Endodermal cell (in vitro differentiated cells): ENCODE measurements at regions not wholly inside any gene's neighbourhood (a gene's known extent, or its start where the extent isn't known, plus 50 kb on each side); places are given as distances from the start of the nearest gene placed in this dataset.

Experiments used
- DNase-seq: peaks from one replicate; pipeline ENCODE4 v3.0.0-alpha.2; 2017
- H3K27ac ChIP-seq: 2 replicates; pipeline ENCODE4 v1.5.1; 2013; ENCODE audit warnings: mild to moderate bottlenecking, low read depth, low read length, moderate library complexity
- H3K27me3 ChIP-seq: 2 replicates; pipeline ENCODE4 v1.6.1; 2013; ENCODE audit warnings: mild to moderate bottlenecking, low read length, moderate library complexity; ENCODE audit not compliant: insufficient read depth, control insufficient read depth, poor library complexity, severe bottlenecking
- H3K36me3 ChIP-seq: 2 replicates; pipeline ENCODE4 v1.7.0; 2013; ENCODE audit warnings: mild to moderate bottlenecking, low read length, moderate library complexity; ENCODE audit not compliant: control insufficient read depth, insufficient read depth
- H3K4me1 ChIP-seq: one replicate; pipeline ENCODE4 v1.7.0; 2013; ENCODE audit warnings: low read length; ENCODE audit not compliant: control insufficient read depth, insufficient read depth
- H3K4me3 ChIP-seq: 2 replicates; pipeline ENCODE4 v1.5.1; 2013; ENCODE audit warnings: mild to moderate bottlenecking, low read length, moderate library complexity
- H3K9ac ChIP-seq: 2 replicates; pipeline ENCODE4 v1.6.1; 2013; ENCODE audit warnings: mild to moderate bottlenecking, low read length, moderate library complexity; ENCODE audit not compliant: poor library complexity, severe bottlenecking; ENCODE audit errors: extremely low read depth
- H3K9me3 ChIP-seq: 2 replicates; pipeline ENCODE4 v1.6.1; 2013; ENCODE audit warnings: mild to moderate bottlenecking, low read length, moderate library complexity; ENCODE audit not compliant: control insufficient read depth
- H3K27ac Mint-ChIP-seq: 2 replicates; pipeline ENCODE4 v1.8.0; 2020; ENCODE audit warnings: mixed read lengths
- H3K27me3 Mint-ChIP-seq: 2 replicates; pipeline ENCODE4 v1.8.0; 2021; ENCODE audit warnings: mild to moderate bottlenecking, mixed read lengths; ENCODE audit not compliant: insufficient read depth
- H3K36me3 Mint-ChIP-seq: 2 replicates; pipeline ENCODE4 v1.8.0; 2020; ENCODE audit warnings: low read depth, mixed read lengths
- H3K4me1 Mint-ChIP-seq: 2 replicates; pipeline ENCODE4 v1.8.0; 2020; ENCODE audit warnings: mixed read lengths
- H3K4me3 Mint-ChIP-seq: 2 replicates; pipeline ENCODE4 v1.8.0; 2020; ENCODE audit warnings: mild to moderate bottlenecking, moderate library complexity, mixed read lengths
- H3K9me3 Mint-ChIP-seq: 2 replicates; pipeline ENCODE4 v1.8.0; 2020; ENCODE audit warnings: mild to moderate bottlenecking, mixed read lengths
- WGBS, 2 experiments: methylation state at CpG; one replicate each; pipeline versions ENCODE4 v1.1.5 to v1.1.7; 2013; ENCODE audit warnings: missing lambda C conversion rate in 2 of 2, mixed read lengths in 1 of 2; ENCODE audit not compliant: insufficient coverage in 1 of 2, insufficient read length in 1 of 2; 5-methylcytosine and 5-hydroxymethylcytosine counted together
- TF ChIP-seq, protein P1 (sequence below): fragments of 200-600 bp; sonication (generic); conservative IDR thresholded peaks from 2 replicates; pipeline ENCODE4 v1.5.0; 2021; ENCODE audit warnings: antibody characterized with exemption, mild to moderate bottlenecking

DNA sequence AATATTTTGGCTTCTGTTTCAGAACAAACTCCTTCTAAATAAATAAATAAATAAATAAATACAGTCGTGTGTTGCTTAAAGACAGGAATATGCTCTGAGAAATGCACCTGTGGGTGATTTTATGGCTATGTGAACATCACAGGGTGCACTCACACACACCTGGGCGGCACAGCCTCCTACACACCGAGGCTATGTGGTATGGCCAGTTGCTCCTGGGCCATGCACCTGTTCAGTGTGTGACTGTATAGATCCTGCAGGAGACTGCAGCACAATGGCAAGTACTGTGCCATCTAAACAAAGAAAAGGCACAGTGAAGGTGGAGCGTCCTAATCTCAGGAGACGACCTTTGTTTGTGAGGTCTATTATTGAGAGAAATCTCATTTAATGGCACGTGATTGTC lies 1281.1 kb downstream of the TBC1D22A start:
- no peak overlapping the region for H3K4me3 ChIP-seq
- H3K9me3 ChIP-seq = no peaks in the 10 kb centered on the region
- WGBS, 2 experiments = 87 to 89% methylated on average over 3 to 6 of the region's 6 CpGs
- H3K27ac ChIP-seq = no peak overlapping the region
- no peak overlapping the region for H3K9ac ChIP-seq
- no peak for DNase-seq
- H3K36me3 ChIP-seq = no peaks in the 10 kb centered on the region
- H3K36me3 Mint-ChIP-seq = no peaks in the 10 kb centered on the region
- H3K27me3 ChIP-seq = no peaks in the 10 kb centered on the region
- no peaks in the 10 kb centered on the region for H3K27me3 Mint-ChIP-seq
- no peaks in the 10 kb centered on the region for H3K4me1 ChIP-seq
- H3K27ac Mint-ChIP-seq = no peak overlapping the region
- H3K4me1 Mint-ChIP-seq = no peaks in the 10 kb centered on the region
- TF ChIP-seq, protein P1, sequence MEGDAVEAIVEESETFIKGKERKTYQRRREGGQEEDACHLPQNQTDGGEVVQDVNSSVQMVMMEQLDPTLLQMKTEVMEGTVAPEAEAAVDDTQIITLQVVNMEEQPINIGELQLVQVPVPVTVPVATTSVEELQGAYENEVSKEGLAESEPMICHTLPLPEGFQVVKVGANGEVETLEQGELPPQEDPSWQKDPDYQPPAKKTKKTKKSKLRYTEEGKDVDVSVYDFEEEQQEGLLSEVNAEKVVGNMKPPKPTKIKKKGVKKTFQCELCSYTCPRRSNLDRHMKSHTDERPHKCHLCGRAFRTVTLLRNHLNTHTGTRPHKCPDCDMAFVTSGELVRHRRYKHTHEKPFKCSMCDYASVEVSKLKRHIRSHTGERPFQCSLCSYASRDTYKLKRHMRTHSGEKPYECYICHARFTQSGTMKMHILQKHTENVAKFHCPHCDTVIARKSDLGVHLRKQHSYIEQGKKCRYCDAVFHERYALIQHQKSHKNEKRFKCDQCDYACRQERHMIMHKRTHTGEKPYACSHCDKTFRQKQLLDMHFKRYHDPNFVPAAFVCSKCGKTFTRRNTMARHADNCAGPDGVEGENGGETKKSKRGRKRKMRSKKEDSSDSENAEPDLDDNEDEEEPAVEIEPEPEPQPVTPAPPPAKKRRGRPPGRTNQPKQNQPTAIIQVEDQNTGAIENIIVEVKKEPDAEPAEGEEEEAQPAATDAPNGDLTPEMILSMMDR = no peak
- no peak overlapping the region for H3K4me3 Mint-ChIP-seq
- H3K9me3 Mint-ChIP-seq = no peaks in the 10 kb centered on the region

DNA sequence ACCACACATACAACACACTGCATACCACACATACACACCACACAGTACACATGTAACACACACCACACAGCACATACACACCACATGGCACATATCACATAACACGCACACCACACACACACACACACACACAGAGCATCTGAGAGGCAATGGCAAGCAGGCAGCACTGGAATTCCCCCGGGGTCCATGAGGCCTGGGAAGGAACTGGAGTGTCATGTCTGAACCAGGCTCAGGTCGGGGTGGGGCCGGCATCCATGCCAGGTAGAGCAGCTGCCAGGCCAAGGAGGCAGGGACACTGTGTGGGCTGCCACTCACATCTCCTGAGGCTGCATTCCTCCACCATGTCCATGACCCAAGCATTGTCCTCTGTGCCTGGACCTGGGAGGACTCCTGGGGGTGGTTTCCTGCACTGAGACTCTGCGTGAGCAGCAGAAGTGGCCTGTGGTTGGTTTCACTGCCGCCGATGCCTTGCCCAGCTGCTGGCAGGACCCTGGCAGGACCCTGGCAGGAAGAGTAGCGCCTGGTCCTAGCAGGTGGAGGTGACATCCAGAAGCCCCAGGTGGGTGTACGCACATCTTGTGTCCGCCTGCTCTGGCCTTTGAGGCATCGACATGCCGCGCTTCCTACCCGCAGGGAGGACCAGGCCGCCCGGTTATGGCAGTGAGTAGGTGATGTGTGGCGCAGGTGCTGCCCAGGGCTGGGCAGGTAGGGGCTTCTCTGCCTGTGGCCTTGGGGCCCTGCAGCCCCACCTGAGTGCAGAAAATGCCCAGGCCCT lies 1280.4 kb downstream of the TBC1D22A start:
- no peaks in the 10 kb centered on the region for H3K4me1 Mint-ChIP-seq
- no peaks in the 10 kb centered on the region for H3K9me3 ChIP-seq
- no peak for DNase-seq
- no peak overlapping the region for H3K27ac ChIP-seq
- H3K4me3 ChIP-seq = no peak overlapping the region
- WGBS, 2 experiments = 86 to 88% methylated on average over 9 to 17 of the region's 17 CpGs
- no peaks in the 10 kb centered on the region for H3K27me3 ChIP-seq
- no peaks in the 10 kb centered on the region for H3K36me3 ChIP-seq
- H3K4me1 ChIP-seq = no peaks in the 10 kb centered on the region
- H3K4me3 Mint-ChIP-seq = no peak overlapping the region
- TF ChIP-seq, protein P1 = no peak
- no peak overlapping the region for H3K9ac ChIP-seq
- peak overlapping the region; percentile 9 for H3K27ac Mint-ChIP-seq
- no peaks in the 10 kb centered on the region for H3K36me3 Mint-ChIP-seq
- no peaks in the 10 kb centered on the region for H3K27me3 Mint-ChIP-seq
- no peaks in the 10 kb centered on the region for H3K9me3 Mint-ChIP-seq

DNA sequence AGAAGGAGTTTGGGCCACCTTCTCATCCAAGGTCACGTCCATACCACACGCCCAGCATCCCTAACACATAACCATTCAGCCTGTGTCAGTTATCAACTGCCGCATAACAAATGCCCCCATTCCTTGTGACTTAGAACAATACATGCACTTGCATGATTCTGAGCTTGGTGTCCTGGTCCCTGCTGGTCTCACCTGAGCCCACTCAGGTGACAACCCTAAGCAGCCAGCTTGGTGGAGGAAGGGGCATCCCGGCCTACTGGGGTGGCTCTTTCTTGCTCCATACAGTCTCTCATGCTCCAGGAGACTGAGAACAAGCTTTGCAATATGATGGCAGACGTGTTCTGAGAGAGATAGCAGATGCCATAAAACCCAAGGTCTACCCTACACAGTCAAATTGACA lies 1276.9 kb downstream of the TBC1D22A start:
- Mint-ChIP-seq H3K9me3 (no peaks in the 10 kb centered on the region), H3K36me3 (no peaks in the 10 kb centered on the region), H3K4me1 (no peaks in the 10 kb centered on the region), H3K27ac (no peak overlapping the region), H3K4me3 (no peak overlapping the region), H3K27me3 (no peaks in the 10 kb centered on the region)
- Histone ChIP-seq H3K4me3 (no peak overlapping the region), H3K9me3 (no peaks in the 10 kb centered on the region), H3K4me1 (no peaks in the 10 kb centered on the region), H3K27ac (no peak overlapping the region), H3K27me3 (no peaks in the 10 kb centered on the region), H3K9ac (no peak overlapping the region), H3K36me3 (no peaks in the 10 kb centered on the region)
- 88% methylated on average over 4 to 5 of the region's 5 CpGs for WGBS, 2 experiments
- TF ChIP-seq, protein P1 = no peak
- no peak for DNase-seq
